ENCODE measurements at regions not wholly inside any gene's neighbourhood (a gene's known extent, or its start where the extent isn't known, plus 50 kb on each side); places are given as distances from the start of the nearest gene placed in this dataset.
"Not testable (repeated sequence)": the region's sequence is repeated elsewhere in the genome, so short reads cannot be mapped to it uniquely, and the experiment has no call there.

GRCh38 chr12:24356240-24356804 lies 406.9 kb upstream of the SOX5 start:
- no peak for DNase-seq

GRCh38 chr12:24352363-24352762 lies 402.9 kb upstream of the SOX5 start:
- no peak for DNase-seq

GRCh38 chr12:24349051-24349799 lies 399.8 kb upstream of the SOX5 start:
- DNase-seq = no peak

- DNase-seq = not testable (repeated sequence)
Observed at GRCh38 chr12:24348180-24348579, 398.7 kb upstream of the SOX5 start.

GRCh38 chr12:24328261-24328660 lies 378.8 kb upstream of the SOX5 start:
- no peak for DNase-seq

- DNase-seq = no peak
Observed at GRCh38 chr12:24325331-24325730, 375.9 kb upstream of the SOX5 start.

GRCh38 chr12:24307716-24308335 lies 358.4 kb upstream of the SOX5 start:
- no peak for DNase-seq

GRCh38 chr12:24307153-24307552 lies 357.7 kb upstream of the SOX5 start:
- DNase-seq = no peak

- no peak for DNase-seq
Observed at GRCh38 chr12:24306001-24306400, 356.5 kb upstream of the SOX5 start.

GRCh38 chr12:24304285-24304684 lies 354.8 kb upstream of the SOX5 start:
- DNase-seq = no peak

- DNase-seq = no peak
Observed at GRCh38 chr12:24302708-24303107, 353.2 kb upstream of the SOX5 start.

- no peak for DNase-seq
Observed at GRCh38 chr12:24297516-24297915, 348.0 kb upstream of the SOX5 start.

GRCh38 chr12:24293549-24293948 lies 344.1 kb upstream of the SOX5 start:
- no peak for DNase-seq

GRCh38 chr12:24287963-24288362 lies 338.5 kb upstream of the SOX5 start:
- DNase-seq = no peak

- no peak for DNase-seq
Observed at GRCh38 chr12:24285448-24285847, 336.0 kb upstream of the SOX5 start.

GRCh38 chr12:24281341-24281740 lies 331.9 kb upstream of the SOX5 start:
- no peak for DNase-seq

GRCh38 chr12:24280056-24280842 lies 330.8 kb upstream of the SOX5 start:
- no peak for DNase-seq

- no peak for DNase-seq
Observed at GRCh38 chr12:24278832-24279231, 329.4 kb upstream of the SOX5 start.

GRCh38 chr12:24270965-24271364 lies 321.5 kb upstream of the SOX5 start:
- no peak for DNase-seq

GRCh38 chr12:24270464-24270863 lies 321.0 kb upstream of the SOX5 start:
- no peak for DNase-seq

- DNase-seq = no peak
Observed at GRCh38 chr12:24268663-24269186, 319.3 kb upstream of the SOX5 start.

- no peak for DNase-seq
Observed at GRCh38 chr12:24266982-24267381, 317.5 kb upstream of the SOX5 start.

- DNase-seq = no peak
Observed at GRCh38 chr12:24256684-24257083, 307.2 kb upstream of the SOX5 start.
